ENCODE measurements at regions not wholly inside any gene's neighbourhood (a gene's known extent, or its start where the extent isn't known, plus 50 kb on each side); places are given as distances from the start of the nearest gene placed in this dataset.
"Not testable (repeated sequence)": the region's sequence is repeated elsewhere in the genome, so short reads cannot be mapped to it uniquely, and the experiment has no call there.

DNA sequence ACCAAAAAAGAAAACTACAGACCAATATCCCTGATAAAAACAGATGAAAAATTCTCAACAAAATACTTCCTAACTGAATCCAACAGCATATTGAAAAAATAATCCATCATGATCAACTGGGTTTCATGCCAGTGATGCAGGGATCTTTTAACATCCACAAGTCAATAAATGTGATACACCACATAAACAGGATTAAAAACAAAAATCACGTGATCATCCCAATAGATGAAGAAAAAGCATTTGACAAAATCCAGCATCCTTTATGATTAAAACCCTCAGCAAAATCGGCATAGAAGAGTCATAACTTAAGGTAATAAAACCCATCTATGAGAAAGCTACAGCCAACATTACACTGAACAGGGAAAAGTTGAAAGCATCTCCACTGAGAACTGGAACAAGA is 107.5 kb downstream of the DCLK3 start:
- no peak for DNase-seq (ENCODE audit: low read depth)

DNA sequence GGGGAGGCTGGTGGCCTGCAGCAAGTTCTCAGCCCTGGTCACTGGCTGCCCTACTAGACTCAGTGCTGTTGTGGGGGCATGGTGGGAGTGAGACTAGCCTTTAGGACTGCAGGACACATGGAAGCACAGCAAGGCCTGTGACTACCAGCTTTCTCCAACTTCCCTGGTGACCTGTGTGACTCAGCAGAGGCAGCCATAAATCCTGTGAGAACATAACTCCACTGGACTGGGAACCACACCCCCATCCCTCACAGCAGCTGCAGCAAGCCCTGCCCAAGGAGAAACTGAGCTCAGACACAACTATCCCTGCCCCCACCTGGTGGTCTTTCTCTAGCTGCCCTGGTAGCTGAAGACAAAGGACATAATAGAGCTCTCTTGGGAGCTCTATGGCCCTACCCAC is 111.3 kb downstream of the DCLK3 start:
- peak; percentile 82 for DNase-seq (ENCODE audit: low read depth)

DNA sequence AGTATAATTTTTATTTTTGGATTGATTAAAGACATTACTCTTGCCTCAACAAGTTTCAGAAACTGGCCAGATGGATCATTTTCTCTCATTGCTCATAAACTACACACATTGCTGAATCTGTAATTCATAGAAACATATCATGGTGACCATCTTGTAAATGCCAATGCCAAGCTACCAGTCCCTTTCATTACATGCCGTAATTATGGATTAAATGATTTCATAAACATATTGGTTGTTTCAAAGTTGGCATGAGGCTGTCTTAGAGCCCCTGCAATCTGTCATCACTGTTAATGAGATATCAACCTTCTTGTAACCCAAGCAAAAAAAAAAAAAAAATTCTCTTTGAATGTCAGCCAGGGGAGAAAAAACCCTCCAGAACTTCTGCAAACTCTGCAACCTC is 112.2 kb downstream of the DCLK3 start:
- DNase-seq (ENCODE audit: low read depth) = no peak

DNA sequence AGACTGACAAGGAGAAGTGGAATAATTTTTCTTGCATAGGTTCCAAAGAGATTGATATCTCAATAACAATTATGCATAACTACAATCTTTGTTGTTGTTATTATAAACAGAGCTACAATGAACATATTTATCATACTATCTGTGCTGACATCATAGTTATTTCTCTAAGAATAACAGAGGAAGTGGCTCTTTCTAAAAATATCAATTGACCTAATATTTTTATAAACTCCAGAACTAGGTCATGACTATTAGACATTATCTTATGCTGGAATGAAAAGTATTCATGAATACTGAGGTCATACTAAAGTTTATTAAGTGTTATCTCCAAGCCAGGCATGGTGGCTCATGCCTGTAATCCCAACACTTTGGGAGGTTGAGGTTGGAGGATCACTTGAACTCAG is 114.1 kb downstream of the DCLK3 start:
- no peak for DNase-seq (ENCODE audit: low read depth)

DNA sequence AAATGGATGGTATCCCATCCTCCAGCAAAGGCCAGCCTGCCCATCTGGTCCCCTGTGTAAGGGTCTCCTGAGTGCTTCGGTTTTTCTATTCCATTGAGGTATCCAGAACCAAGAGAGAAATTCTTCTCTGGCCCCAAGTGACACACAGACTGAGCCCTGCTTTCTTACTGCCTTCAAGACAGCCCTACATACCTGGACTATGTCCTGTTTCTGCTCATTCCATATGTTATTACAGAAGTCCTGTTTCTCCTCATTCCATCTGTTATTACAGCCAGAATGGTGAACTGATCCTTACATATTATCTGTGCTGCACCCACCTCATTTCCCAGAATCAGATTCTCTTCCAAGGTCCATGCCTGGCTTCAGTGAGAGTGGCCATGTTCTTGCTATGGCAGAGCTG is 115.2 kb downstream of the DCLK3 start:
- DNase-seq (ENCODE audit: low read depth) = no peak

DNA sequence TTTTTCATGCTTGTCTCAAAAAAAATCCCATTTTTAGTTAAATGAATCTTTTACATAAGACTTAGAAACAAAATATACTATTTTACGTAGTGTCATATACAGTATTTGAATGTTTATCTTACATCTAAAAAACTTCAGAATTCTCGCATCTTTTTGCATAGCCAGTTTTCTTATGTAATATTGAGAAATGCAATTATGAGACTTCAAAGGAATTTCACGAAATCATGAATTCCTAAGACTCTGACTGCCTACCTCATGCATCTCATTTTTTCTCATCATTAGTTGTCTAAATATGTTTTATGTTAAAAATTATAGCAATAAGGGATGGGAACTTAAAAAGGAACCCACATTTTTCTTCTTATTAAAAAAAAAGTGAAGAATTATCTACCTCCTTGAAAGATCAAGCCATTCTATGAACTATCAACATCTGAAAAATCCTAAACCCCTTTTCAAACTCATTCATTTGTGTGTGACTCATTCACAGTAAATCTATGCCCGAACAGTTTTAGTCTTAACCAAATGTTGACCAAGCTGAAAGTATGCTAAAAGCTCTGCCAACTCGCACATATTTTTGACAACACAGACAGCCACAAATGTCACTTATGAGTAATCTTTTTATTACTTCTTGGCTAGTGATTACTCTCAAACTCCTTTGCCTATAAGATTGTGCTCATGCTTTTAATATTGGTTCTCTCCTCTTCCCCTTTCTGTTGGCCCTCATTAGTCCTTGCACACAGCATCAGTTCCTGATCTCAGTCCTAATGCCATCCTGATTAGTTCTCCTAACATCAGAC is 115.9 kb downstream of the DCLK3 start:
- DNase-seq (ENCODE audit: low read depth) = peak; percentile 96

DNA sequence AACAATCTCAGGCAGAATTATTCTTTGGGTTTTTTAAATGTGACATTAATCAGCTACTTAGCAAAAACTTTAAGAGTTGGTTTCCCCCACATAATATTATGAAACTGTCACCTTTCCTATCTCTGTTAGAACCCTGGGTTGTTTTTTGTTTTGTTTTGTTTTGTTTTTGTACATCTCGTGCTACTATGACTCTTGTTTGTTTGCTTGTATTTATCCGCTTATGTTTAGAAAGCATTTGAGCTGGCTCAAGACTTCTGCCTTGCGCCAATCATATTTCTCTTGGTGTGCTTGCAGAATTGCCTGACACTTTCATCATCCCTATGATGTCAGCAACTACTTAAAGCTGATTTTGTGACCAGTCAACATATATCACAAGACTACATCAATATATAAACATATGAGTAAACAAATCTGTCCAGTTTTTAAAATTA is 116.9 kb downstream of the DCLK3 start:
- no peak for DNase-seq (ENCODE audit: low read depth)

DNA sequence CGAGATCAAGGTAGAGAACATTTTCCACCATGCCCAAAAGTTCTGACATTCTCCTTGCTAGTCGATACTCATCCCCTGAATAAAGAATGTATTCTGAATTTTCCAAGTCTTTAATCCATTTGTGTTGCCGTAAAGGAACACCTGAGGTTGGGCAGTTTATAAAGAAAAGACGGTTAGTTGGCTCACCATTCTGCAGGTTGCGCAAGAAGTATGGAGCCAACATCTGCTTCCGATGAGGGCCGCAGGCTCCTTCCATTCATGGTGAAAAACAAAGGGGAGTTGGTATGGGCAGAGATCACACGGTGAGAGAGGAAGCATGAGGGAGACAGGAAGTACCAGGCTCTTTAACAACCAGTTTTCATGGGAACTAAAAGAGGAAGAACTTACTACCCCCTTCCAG is 121.2 kb downstream of the DCLK3 start:
- no peak for DNase-seq (ENCODE audit: low read depth)

DNA sequence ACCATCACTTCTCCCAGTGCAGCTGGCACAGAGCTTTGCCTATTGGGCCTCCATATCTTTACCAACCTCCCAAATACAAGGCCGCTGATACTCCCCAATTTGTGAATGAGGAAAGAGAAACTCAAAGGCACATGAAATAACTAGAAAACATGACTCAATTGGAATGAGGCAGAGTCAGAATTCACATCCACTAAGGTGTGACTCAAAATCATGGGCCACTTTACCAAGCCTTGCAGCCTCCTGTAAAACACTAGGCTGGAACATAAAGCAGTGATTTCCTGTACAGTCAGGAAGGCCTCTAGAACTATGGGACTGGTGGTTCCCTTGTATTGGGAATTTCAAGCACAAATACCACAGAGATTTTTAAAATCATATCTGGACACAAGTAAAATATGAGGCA is 128.6 kb downstream of the DCLK3 start:
- peak; percentile 62 for DNase-seq (ENCODE audit: low read depth)

DNA sequence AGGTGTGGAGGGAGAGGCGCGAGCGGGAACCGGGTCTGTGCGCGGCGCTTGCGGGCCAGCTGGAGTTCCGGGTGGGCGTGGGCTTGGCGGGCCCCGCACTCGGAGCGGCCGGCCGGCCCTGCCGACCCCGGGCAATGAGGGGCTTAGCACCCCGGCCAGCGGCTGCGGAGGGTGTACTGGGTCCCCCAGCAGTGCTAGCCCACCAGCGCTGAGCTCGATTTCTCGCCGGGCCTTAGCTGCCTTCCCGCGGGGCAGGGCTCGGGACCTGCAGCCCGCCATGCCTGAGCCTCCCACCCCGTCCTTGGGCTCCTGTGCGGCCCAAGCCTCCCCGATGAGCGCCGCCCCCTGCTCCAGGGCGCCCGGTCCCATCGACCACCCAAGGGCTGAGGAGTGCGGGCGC is 130.5 kb downstream of the DCLK3 start:
- DNase-seq (ENCODE audit: low read depth) = not testable (repeated sequence)

DNA sequence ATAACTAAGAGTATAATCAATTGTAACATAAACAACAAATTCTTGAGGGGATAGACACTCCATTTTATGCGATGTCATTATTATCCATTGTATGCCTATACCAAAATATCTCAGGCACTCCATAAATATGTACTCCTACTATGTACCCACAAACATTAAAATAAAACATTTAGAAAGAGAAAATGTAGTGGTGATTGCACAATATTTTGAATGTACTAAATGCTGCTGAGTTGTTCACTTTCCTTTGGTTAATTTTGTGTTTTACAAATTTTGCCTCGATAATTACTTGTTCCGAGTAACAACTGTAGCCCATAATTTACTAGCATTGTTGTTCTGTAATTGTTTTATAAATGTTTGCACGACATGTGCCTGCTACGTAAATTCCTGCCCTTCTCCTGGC is 131.3 kb downstream of the DCLK3 start:
- DNase-seq (ENCODE audit: low read depth) = no peak

DNA sequence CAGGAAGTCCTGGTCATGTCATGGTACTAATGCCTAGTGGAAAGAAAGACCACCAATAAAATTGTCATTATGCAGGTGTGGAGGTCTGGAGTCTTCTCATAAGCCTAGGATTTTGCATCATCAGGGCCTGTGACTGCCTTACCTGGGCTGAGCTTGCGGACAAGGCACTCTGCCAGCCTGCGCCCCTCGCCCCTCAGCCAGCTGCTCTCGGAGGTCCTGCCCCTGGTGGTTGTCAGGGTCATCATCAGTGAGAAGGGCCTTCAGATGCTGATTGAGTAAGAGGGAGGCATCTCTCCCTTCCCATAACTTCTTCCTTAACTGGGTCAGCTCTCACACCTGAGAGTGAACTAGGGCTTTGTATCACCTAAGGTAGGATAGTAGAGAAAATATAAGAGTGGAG is 132.8 kb downstream of the DCLK3 start:
- no peak for DNase-seq (ENCODE audit: low read depth)

DNA sequence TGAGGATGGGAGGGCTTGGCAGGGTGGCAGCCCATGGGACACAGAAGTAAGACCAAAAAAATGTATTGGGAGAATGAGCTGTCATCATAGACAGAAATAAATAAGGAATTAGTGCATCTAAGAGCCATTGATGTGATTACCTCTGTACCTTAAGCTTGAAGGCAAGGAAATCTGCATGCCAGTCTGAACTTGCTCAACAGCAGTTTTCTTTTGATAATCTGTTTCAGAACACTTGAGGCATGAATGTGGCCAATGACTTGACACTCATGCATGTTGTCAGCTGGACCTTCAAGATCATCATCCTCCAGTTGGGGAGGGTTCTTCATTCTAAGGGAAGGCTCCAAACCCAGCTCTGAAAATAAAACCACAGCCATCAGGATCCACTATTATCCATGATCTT is 148.5 kb downstream of the DCLK3 start:
- DNase-seq (ENCODE audit: low read depth) = no peak

DNA sequence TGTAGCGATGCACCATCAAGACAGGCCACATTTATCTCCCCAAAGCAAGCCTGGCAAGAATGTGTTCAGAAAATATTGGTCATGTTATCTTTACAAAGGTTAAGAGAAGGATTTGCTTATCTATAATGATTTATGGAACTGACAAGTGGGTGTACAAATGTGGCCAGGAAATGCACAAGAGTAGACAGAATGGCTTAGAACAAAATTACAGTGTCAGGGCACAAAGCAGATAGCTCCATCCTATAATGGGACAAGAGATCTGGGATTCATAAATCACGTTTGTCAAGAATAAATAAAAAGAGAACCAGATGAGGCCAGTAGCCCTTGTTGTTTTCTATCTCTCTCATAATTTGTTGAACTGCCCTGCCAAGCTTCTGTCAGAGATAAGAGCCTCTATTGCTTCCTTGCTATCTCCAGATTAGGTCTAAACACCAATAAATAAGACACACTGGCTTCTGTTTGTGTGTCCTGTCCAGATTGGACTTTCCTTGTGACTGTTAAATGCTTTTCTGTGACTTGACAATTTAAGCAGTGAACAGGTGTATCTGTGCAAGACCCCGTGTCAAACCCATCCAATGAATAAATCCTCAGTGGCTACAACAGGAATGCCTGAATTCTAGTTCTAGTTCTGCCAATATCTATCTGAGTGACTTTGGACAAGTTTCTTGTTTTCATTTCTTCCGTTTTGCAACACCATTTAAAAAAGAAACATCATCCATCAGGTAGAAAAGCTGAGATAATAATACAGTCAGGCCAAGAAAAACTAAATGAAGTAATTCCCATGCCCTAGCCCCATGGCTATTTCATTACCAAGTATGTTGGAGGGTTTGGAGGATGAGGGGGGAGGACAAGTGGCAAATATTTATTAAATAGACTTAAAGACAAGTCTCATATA is 157.2 kb downstream of the DCLK3 start:
- no peak for DNase-seq (ENCODE audit: low read depth)

DNA sequence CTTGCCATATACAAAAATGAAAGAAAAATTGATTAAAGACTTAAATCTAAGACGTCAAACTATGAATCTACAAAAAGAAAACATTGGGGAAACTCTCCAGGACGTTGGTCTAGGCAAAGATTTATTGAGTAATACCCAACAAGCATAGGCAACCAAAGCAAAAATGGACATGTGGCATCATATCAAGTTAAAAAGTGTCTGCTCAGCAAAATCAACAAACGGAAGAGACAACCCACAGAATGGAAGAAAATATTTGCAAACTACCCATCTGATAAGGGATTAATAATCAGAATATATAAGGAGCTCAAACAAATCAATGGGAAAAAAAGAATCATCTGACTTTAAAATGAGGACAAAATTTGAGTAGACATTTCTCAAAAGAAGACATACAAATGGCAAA is 160.9 kb downstream of the DCLK3 start:
- no peak for DNase-seq (ENCODE audit: low read depth)

DNA sequence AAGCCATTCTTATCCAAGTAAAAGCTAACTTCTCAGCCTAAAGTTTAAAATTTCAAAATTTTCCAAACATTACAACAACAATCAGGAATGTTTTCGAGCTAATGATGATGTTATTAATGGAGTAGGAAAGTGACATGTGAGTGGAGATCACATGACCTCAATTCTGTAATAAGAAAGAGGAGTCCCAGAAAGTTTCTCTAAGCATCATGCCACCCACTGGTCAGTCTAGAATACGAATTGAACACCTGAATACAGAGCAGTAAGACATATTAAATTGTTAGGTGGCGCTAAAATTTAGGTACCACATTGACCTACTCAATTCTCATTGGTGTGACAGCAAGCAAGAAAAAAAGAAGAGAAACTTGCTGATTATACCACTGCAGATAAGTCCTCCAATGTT is 163.9 kb downstream of the DCLK3 start:
- no peak for DNase-seq (ENCODE audit: low read depth)

Measured in renal cortical epithelial cell (primary cell).